ENCODE measurements at regions not wholly inside any gene's neighbourhood (a gene's known extent, or its start where the extent isn't known, plus 50 kb on each side); places are given as distances from the start of the nearest gene placed in this dataset.
A peak's percentile ranks its signal among the peaks of the same experiment; 100 is the strongest.
"Not testable (repeated sequence)": the region's sequence is repeated elsewhere in the genome, so short reads cannot be mapped to it uniquely, and the experiment has no call there.

- Histone ChIP-seq H3K27ac (peak overlapping the region in 1 of 2 donors; percentile 67), H3K4me3 (no peak overlapping the region)
- TF ChIP-seq CTCF (IDR thresholded peaks at IDR 0.05): no peak
- DNase-seq (ENCODE audit: low spot score): no peak
Observed at GRCh38 chr5:171541341-171541776, 121.9 kb downstream of the FGF18 start.

GRCh38 chr5:171542525-171543140, 123.2 kb downstream of the FGF18 start:
- no peak for TF ChIP-seq CTCF (IDR thresholded peaks at IDR 0.05)
- no peak overlapping the region for H3K27ac ChIP-seq
- no peak for DNase-seq (ENCODE audit: low spot score)
- H3K4me3 ChIP-seq: no peak overlapping the region

GRCh38 chr5:171543148-171543815, 123.8 kb downstream of the FGF18 start:
- TF ChIP-seq CTCF (IDR thresholded peaks at IDR 0.05): no peak
- DNase-seq (ENCODE audit: low spot score): no peak
- Histone ChIP-seq H3K27ac (no peak overlapping the region), H3K4me3 (no peak overlapping the region)

- no peak for TF ChIP-seq CTCF (IDR thresholded peaks at IDR 0.05)
- H3K27ac ChIP-seq: no peak overlapping the region
- DNase-seq (ENCODE audit: low spot score): no peak
- no peak overlapping the region for H3K4me3 ChIP-seq
Observed at GRCh38 chr5:171544913-171545765, 125.7 kb downstream of the FGF18 start.

GRCh38 chr5:171549274-171549673, 129.8 kb downstream of the FGF18 start:
- H3K4me3 ChIP-seq: no peak overlapping the region
- DNase-seq (ENCODE audit: low spot score): no peak
- TF ChIP-seq CTCF (IDR thresholded peaks at IDR 0.05): no peak
- H3K27ac ChIP-seq: no peak overlapping the region

- H3K4me3 ChIP-seq; H3K27ac ChIP-seq; DNase-seq (ENCODE audit: low spot score): not testable (repeated sequence)
Observed at GRCh38 chr5:171553817-171554216, 134.4 kb downstream of the FGF18 start.

GRCh38 chr5:171555160-171555559, 135.7 kb downstream of the FGF18 start:
- Histone ChIP-seq H3K4me3 (no peak overlapping the region), H3K27ac (no peak overlapping the region)
- no peak for TF ChIP-seq CTCF (IDR thresholded peaks at IDR 0.05)
- DNase-seq (ENCODE audit: low spot score): no peak

Data from coronary artery (tissue), 2 donors.